ENCODE measurements at regions not wholly inside any gene's neighbourhood (a gene's known extent, or its start where the extent isn't known, plus 50 kb on each side); places are given as distances from the start of the nearest gene placed in this dataset.

DNA sequence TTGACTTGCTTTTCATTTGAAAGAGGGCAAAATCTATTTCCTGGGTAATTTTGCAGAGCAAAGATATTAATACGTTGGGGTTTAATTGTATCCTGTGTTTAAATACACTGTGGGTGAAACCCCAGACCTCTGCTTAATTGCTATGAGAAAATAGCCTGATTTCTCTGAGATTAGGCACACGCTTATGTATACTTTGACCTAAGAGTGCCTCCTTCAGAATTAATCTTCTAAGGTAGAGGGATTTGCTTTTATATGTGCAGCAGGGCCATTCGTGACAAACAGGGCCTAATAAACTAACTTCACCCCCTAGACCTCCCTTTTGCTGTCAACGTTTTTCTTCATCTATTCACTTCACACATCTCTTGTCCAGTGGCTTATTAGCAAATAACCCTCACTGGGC is 216.9 kb upstream of the ADGRL2 start:
- WGBS, 2 donors: 83 to 86% methylated on average over 4 of the region's 4 CpGs
- intact Hi-C loops (cut with DNase I): no loop called here
- no peak for DNase-seq
- no peaks in the 10 kb centered on the region for H3K4me1 ChIP-seq
- H3K9me3 ChIP-seq: no peaks in the 10 kb centered on the region
- no peak overlapping the region for H3K4me3 ChIP-seq
- TF ChIP-seq, protein P1, sequence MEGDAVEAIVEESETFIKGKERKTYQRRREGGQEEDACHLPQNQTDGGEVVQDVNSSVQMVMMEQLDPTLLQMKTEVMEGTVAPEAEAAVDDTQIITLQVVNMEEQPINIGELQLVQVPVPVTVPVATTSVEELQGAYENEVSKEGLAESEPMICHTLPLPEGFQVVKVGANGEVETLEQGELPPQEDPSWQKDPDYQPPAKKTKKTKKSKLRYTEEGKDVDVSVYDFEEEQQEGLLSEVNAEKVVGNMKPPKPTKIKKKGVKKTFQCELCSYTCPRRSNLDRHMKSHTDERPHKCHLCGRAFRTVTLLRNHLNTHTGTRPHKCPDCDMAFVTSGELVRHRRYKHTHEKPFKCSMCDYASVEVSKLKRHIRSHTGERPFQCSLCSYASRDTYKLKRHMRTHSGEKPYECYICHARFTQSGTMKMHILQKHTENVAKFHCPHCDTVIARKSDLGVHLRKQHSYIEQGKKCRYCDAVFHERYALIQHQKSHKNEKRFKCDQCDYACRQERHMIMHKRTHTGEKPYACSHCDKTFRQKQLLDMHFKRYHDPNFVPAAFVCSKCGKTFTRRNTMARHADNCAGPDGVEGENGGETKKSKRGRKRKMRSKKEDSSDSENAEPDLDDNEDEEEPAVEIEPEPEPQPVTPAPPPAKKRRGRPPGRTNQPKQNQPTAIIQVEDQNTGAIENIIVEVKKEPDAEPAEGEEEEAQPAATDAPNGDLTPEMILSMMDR (IDR thresholded peaks at IDR 0.05): no peak
- no peak overlapping the region for H3K27ac ChIP-seq
- H3K27me3 ChIP-seq: no peaks in the 10 kb centered on the region
- no peak for ATAC-seq
- no peaks in the 10 kb centered on the region for H3K36me3 ChIP-seq

DNA sequence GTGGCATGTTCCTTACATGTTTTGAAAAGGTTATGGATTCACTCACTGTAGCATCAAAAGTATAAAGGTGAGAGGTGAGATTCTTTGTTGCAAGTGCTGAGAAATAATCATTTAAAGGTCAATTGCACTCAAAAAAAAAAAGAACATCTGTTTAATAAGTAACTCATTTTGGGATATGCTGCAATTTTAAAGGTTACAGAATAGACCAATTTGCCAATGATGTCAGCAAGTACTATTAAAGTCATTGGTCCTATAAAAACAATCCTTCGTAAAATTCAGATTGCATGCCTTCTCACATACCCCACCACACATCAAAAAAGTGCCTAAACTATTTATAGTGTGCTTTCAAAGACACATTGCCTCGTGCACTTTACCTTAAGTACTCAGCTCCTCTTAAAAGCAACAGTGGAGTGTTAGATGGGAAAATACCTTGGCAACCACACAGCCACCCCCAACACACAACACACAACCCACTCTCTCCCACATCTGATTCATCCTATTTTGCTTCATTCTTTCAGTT is 218.2 kb upstream of the ADGRL2 start:
- TF ChIP-seq, protein P1 (IDR thresholded peaks at IDR 0.05): no peak
- no peaks in the 10 kb centered on the region for H3K4me1 ChIP-seq
- no peak for DNase-seq
- no peaks in the 10 kb centered on the region for H3K36me3 ChIP-seq
- ATAC-seq: no peak
- no peak overlapping the region for H3K4me3 ChIP-seq
- no peaks in the 10 kb centered on the region for H3K9me3 ChIP-seq
- H3K27me3 ChIP-seq: no peaks in the 10 kb centered on the region
- no peak overlapping the region for H3K27ac ChIP-seq
- 41 to 68% methylated on average over 2 of the region's 2 CpGs for WGBS, 2 donors
- intact Hi-C loops (cut with DNase I): no loop called here

DNA sequence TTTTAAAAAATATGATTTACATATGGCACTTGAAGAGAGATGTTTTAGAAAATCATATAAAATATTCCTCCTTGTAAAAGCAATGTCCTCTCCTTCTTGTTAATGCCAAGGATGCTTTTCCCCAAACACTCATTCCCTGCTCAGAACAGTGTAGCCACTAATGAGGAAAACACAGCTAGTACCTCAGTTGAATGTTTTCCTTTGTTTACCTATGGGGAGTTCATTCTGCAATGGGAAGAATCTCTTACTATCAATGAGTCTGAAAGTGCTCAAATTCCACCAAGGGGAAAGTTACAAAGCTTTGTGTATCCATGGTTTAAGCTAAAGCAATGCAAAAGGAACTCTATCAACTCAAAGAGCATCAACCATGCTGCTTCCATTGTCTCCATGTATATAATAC is 221.9 kb upstream of the ADGRL2 start:
- ATAC-seq: no peak
- Histone ChIP-seq H3K27me3 (no peaks in the 10 kb centered on the region), H3K9me3 (no peaks in the 10 kb centered on the region), H3K27ac (no peak overlapping the region), H3K36me3 (no peaks in the 10 kb centered on the region), H3K4me1 (peaks cover 0 to 11% (median 8%) of the 10 kb centered on the region in 9 donors), H3K4me3 (no peak overlapping the region)
- no peak for DNase-seq
- intact Hi-C loops (cut with DNase I): no loop called here
- TF ChIP-seq, protein P1 (IDR thresholded peaks at IDR 0.05): no peak

DNA sequence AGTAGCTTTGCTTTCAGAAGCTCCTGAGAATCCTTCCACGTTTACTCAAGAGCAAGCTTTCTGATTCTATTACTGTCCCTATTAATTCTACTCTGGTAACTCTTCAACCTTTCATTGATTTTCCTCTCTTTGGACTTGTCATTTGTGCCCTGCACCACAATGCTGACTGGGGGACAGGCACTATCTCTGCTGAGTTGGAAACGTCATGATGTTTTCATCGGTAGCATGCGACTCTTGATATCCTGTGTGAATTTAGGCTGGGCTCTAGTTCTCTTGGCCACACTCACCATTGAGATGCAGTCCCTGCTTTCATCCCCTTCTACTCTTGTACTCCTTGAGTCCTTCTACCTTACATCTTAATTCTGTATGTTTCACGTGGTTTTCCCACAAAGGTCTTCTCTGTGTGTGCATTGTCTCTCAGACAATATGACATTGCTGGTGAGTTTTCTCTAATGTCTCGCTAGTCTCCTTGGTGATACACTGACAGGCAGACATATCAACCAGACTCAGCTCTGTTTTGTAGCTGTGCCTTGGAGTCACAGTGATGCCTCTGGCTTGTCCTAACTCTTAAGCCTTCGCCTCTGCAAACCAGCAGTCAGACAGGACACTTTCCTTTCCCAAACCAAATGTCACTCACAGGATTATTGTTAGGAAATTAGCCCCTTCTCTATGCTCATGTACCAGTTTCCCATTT is 223.6 kb upstream of the ADGRL2 start:
- no peak for DNase-seq
- TF ChIP-seq, protein P1 (IDR thresholded peaks at IDR 0.05): no peak

More for the DNA sequence above, 223.6 kb upstream of the ADGRL2 start:
- intact Hi-C loops (cut with DNase I): no loop called here
- WGBS, 2 donors: 49 to 68% methylated on average over 7 of the region's 7 CpGs
- H3K36me3 ChIP-seq: no peaks in the 10 kb centered on the region
- no peaks in the 10 kb centered on the region for H3K27me3 ChIP-seq
- H3K4me1 ChIP-seq: peaks cover 0 to 27% (median 17%) of the 10 kb centered on the region in 9 donors
- no peak overlapping the region for H3K4me3 ChIP-seq
- H3K9me3 ChIP-seq: no peaks in the 10 kb centered on the region
- peak in 5 of 8 donors; percentile 31 to 77 (median 43) for ATAC-seq
- H3K27ac ChIP-seq: no peak overlapping the region
